ENCODE measurements at regions not wholly inside any gene's neighbourhood (a gene's known extent, or its start where the extent isn't known, plus 50 kb on each side); places are given as distances from the start of the nearest gene placed in this dataset.

DNA sequence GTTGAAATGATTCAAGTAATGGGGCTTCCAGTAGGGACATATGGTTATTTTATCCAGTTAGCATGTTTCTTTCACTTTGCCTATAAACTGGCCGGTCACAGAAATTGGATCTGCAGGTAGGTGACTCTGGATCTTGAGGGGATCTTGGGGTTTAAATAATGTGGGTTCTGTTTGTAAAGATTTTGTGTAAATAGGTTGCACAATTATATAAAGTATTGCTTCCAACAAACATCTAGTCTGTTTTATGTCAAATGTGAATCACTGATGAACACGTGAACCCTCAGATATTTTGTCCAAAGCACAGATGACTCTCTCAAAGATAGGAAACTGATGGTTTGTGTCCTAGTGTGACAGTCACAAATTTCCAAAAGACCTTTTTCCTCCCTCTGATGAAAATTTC is 98.4 kb downstream of the ZIC5 start:
- no peak overlapping the region for H3K4me3 ChIP-seq (ENCODE audit: low read length)
- H3K27me3 ChIP-seq (ENCODE audit: insufficient read depth, low read length) = no peaks in the 10 kb centered on the region
- H3K9me3 ChIP-seq (ENCODE audit: low read depth, low read length) = no peaks in the 10 kb centered on the region
- H3K4me1 ChIP-seq (ENCODE audit: insufficient read depth, low read length) = no peaks in the 10 kb centered on the region

DNA sequence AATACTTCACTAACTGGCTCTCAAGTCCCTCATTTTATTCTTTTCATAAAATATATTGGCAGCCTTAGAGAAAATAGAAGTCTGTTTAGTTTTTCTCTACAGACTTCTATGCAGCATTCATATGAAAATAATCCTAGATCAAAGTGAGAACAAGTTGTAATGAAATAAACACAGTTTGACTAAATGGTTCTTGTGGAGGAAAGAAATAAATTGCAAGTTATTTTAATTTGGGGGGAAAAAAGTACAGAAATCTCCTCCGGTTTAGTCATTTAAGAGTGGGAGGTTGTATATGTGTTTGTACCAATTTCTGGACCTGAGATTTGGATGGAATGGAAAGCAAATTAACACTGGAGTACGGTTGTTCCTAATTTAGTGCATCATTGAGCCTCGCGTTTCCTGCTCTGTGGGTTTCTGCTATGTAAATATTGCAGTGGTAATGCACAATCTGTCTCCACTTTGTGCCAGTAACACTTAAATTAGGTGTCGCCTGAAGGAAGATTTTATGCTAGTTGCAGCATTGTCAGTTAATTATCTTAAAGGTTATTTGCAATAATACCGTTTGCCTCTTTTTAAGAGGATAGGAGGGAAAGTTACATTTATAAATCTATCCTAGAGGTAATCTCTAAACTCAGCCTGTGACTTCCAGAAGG is 100.2 kb downstream of the ZIC5 start:
- Histone ChIP-seq H3K9me3 (ENCODE audit: low read depth, low read length) (no peaks in the 10 kb centered on the region), H3K4me1 (ENCODE audit: insufficient read depth, low read length) (no peaks in the 10 kb centered on the region), H3K4me3 (ENCODE audit: low read length) (no peak overlapping the region), H3K27me3 (ENCODE audit: insufficient read depth, low read length) (no peaks in the 10 kb centered on the region)

DNA sequence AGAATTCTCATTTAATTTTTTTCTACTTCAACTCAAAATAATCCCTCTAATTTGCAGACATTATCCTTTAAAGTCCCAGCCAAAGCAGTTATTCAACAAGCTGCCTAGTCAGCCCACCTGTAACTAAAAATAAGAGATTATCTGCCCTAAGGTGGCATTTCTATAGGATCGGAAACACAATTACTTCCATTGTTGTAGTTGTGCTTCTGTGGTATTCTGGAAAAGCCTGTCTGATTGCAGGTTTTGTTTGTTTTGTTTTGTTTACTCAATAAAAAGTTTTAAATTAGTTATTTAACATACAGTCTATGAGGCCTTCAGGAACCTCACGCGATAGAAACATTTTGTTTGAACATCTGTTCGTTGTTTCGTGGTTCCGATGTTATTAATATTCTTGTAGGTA is 101.0 kb downstream of the ZIC5 start:
- no peaks in the 10 kb centered on the region for H3K9me3 ChIP-seq (ENCODE audit: low read depth, low read length)
- no peaks in the 10 kb centered on the region for H3K27me3 ChIP-seq (ENCODE audit: insufficient read depth, low read length)
- no peak overlapping the region for H3K4me3 ChIP-seq (ENCODE audit: low read length)
- no peaks in the 10 kb centered on the region for H3K4me1 ChIP-seq (ENCODE audit: insufficient read depth, low read length)

DNA sequence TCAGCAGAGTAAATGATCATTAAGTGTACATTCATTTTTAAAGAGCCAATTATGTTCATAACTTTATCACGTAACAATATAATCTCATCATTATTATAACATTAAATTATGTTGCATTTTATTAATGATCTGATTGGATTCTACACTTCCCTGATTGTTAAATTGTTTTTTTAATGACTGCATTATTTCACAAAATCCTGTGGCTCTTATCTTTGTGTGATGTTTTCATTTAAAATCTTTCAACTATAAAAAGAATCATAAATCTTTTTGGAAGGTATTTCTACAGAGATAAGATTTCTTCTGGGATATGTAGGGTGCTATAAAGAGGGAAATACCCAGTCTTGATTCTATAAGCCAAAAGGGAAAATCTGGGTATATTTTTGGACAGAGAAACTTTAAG is 101.7 kb downstream of the ZIC5 start:
- no peaks in the 10 kb centered on the region for H3K27me3 ChIP-seq (ENCODE audit: insufficient read depth, low read length)
- no peaks in the 10 kb centered on the region for H3K4me1 ChIP-seq (ENCODE audit: insufficient read depth, low read length)
- H3K9me3 ChIP-seq (ENCODE audit: low read depth, low read length) = no peaks in the 10 kb centered on the region
- H3K4me3 ChIP-seq (ENCODE audit: low read length) = no peak overlapping the region

DNA sequence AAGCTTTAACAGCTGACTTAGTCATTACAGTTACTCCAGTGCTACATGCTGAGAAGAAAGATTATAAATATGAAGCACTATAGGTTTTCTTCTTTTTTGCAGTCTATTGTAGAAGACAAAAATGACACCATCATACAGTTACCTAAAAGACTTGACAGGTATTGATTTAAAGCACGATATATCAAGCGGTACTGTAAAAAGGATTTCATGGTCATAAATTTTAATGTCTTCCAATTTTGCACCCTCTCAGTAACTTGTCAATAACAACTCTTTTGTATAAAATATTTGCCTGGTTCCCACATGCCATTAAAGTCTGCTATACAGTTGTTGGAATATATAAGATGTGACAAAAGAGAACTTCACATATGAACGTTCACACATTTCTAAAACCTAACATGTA is 102.8 kb downstream of the ZIC5 start:
- no peaks in the 10 kb centered on the region for H3K27me3 ChIP-seq (ENCODE audit: insufficient read depth, low read length)
- no peaks in the 10 kb centered on the region for H3K4me1 ChIP-seq (ENCODE audit: insufficient read depth, low read length)
- no peak overlapping the region for H3K4me3 ChIP-seq (ENCODE audit: low read length)
- H3K9me3 ChIP-seq (ENCODE audit: low read depth, low read length) = no peaks in the 10 kb centered on the region

DNA sequence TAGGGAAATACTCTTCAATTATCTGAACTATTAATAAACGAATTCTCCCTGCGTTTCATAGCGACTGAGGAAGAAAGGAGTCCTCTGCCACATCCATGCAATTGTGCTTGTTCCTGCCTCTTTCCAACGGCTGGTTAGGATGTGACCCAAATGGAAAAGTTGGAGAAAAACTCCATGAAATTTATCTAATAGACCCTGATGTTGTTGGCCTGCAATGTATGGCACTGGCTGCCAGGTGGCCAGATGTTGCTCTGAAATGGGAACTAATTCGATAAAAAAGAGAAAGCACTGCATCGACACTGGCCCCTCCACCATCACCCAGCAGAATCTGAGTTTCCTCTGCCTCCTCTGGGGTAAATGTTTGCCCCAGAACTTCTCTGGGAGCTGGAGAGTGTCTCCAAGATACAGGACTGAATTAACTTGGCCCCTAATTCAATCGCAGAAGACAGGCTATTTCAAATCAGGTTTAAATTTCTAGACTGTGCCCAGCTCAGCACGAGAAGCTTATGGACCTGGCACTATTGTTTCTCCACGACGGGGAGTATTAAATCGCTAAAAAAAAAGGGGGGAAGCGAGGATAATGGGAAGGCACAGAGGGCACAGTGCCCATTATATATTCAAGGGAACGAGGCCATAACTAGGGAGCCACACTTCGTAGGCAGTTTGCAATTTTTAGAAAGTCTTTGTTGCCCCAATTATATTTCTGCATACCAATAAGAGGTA is 103.9 kb downstream of the ZIC5 start:
- Histone ChIP-seq H3K4me3 (ENCODE audit: low read length) (no peak overlapping the region), H3K4me1 (ENCODE audit: insufficient read depth, low read length) (no peaks in the 10 kb centered on the region), H3K9me3 (ENCODE audit: low read depth, low read length) (no peaks in the 10 kb centered on the region), H3K27me3 (ENCODE audit: insufficient read depth, low read length) (no peaks in the 10 kb centered on the region)

DNA sequence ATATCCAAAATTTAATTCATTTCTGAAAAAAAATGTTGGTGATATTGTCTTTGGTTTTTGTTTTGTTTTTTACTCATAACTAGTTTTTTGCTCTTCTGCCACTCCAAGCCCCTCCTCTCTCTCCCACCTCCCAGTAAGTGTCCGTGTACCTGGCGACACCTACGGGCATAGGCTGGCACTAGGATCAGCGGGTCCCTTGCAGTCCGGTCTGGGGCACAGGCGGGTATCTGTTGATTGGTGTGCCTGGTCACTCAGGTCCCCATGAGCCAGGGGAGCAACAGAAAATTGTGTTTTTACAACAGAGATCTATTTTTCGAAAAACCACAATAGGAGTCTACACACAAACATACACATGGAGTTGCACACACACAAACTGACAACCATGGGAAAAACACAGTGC is 104.8 kb downstream of the ZIC5 start:
- no peaks in the 10 kb centered on the region for H3K27me3 ChIP-seq (ENCODE audit: insufficient read depth, low read length)
- no peaks in the 10 kb centered on the region for H3K9me3 ChIP-seq (ENCODE audit: low read depth, low read length)
- H3K4me1 ChIP-seq (ENCODE audit: insufficient read depth, low read length) = no peaks in the 10 kb centered on the region
- no peak overlapping the region for H3K4me3 ChIP-seq (ENCODE audit: low read length)

DNA sequence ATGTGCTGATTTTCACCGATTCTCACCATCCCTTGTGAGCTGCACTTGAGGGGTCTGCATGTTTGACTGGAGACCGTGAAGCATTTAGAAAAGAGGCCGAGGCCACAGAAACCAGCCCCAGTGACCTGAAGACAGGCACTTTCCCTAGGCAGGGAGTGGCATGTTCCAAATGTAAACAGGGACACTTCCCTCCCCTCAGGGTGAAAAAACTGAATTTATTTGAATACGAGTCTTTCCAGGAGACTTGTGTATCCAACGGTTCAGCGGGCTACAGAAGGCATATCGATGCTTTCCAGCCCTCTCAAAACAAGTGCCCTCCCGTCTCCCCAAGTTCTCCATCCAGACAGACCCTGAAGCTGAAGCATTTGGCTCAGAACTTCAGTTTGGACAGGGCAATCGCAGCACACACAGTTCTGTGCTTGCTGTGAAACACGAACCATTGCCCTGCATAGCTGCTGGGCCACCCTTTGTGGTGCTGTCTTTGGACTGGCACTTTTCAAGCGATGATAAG is 106.1 kb downstream of the ZIC5 start:
- no peaks in the 10 kb centered on the region for H3K4me1 ChIP-seq (ENCODE audit: insufficient read depth, low read length)
- H3K4me3 ChIP-seq (ENCODE audit: low read length) = no peak overlapping the region
- no peaks in the 10 kb centered on the region for H3K9me3 ChIP-seq (ENCODE audit: low read depth, low read length)
- no peaks in the 10 kb centered on the region for H3K27me3 ChIP-seq (ENCODE audit: insufficient read depth, low read length)

DNA sequence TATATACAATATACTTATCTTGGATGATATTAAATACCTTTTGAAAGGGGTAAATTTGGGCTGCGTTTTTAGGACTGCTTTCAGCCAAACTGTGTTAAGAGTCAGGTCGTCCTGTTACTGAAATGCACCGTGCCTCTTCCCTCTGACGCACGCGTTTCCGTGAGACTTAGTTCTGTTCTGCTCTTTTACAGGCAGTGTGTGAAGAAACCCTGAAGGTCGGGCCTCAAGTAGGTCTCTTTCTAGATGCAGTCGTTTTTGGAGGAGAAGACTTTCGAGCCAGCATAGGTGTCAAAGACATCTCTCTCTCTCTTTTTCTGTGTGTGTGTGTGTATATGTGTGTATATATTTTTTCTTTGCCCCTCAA is 107.0 kb downstream of the ZIC5 start:
- H3K4me1 ChIP-seq (ENCODE audit: insufficient read depth, low read length) = no peaks in the 10 kb centered on the region
- H3K27me3 ChIP-seq (ENCODE audit: insufficient read depth, low read length) = no peaks in the 10 kb centered on the region
- H3K4me3 ChIP-seq (ENCODE audit: low read length) = no peak overlapping the region
- no peaks in the 10 kb centered on the region for H3K9me3 ChIP-seq (ENCODE audit: low read depth, low read length)

DNA sequence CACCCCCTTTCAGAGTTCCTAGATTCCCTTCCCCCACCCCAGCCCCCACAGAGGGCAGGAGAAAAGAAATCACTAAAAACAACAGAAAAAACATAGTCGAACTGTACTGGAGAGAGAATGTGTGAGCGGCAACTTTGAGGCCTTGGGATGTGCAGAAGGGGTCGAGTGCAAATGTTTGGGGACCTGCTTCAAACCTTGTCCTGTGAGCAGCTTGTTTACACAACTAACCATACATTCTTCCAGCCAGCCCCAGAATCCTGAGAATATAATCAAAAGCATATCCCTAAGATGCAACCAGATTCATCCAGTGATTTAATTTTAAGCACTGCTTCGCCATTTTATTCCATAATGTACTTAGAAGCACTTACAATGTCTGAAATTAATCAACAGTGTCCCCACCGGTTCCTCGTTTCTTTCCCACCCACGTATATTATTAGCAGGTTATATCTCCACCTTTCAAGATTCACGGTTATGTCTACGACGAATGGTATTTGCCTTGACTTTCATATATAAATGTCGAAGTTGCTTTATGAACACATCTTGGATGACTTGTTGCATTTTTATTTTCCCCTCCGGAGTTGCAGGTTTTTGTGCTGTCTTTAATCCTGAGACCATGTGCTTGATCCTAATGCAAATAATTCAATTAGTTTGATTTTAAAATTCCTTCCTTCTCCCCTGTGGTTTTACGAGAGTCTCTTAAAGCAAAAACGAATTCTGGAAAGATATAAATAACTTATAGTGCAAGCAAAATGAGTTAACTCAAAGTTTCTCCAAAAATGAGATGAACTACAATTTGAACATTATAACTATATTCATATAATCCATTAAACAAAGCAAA is 107.6 kb downstream of the ZIC5 start:
- peaks cover 5% of the 10 kb centered on the region for H3K4me1 ChIP-seq (ENCODE audit: insufficient read depth, low read length)
- no peaks in the 10 kb centered on the region for H3K27me3 ChIP-seq (ENCODE audit: insufficient read depth, low read length)
- no peak overlapping the region for H3K4me3 ChIP-seq (ENCODE audit: low read length)
- no peaks in the 10 kb centered on the region for H3K9me3 ChIP-seq (ENCODE audit: low read depth, low read length)

DNA sequence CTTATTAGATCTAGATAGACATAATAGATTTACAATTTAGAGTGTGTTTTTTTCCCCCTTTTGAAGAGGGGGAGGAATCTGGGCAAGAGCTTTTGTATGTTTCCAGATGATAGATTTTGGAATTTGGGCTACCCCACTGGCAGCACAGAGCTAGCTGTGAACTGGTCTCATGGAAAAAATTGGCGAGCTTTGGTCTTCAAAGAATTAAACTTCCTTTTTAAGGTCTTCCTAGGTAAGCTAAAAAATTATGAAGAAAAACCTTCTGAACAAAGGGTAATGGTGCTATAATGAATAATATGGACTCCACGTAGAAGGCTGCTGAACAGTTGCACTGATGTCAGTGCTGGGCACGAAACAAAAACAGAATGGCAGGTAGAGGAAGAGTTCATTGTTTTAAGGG is 109.3 kb downstream of the ZIC5 start:
- no peaks in the 10 kb centered on the region for H3K9me3 ChIP-seq (ENCODE audit: low read depth, low read length)
- H3K4me3 ChIP-seq (ENCODE audit: low read length) = no peak overlapping the region

DNA sequence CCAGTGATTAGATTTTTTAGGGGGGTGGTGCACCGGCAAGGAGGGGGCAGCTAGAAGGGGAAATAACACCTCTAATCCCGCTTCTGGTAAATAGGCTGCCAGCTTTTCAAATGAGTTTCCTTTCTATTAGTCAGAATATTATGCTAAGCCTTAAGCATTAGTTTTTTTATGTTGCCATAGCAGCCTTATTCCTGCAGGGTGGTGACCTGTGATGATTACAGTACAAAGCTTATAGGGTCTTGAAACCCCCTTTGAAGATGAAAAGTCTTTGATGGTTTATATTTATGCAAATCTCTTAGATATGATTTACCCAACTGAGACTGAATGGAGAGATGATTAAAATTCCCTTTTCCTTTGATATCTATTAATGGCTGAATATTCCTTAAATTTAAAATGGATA is 109.8 kb downstream of the ZIC5 start:
- H3K9me3 ChIP-seq (ENCODE audit: low read depth, low read length) = no peaks in the 10 kb centered on the region
- H3K27me3 ChIP-seq (ENCODE audit: insufficient read depth, low read length) = no peaks in the 10 kb centered on the region
- H3K4me3 ChIP-seq (ENCODE audit: low read length) = no peak overlapping the region
- H3K4me1 ChIP-seq (ENCODE audit: insufficient read depth, low read length) = peaks cover 5% of the 10 kb centered on the region

More for the DNA sequence above, 109.3 kb downstream of the ZIC5 start:
- Histone ChIP-seq H3K27me3 (ENCODE audit: insufficient read depth, low read length) (no peaks in the 10 kb centered on the region), H3K4me1 (ENCODE audit: insufficient read depth, low read length) (peaks cover 5% of the 10 kb centered on the region)

DNA sequence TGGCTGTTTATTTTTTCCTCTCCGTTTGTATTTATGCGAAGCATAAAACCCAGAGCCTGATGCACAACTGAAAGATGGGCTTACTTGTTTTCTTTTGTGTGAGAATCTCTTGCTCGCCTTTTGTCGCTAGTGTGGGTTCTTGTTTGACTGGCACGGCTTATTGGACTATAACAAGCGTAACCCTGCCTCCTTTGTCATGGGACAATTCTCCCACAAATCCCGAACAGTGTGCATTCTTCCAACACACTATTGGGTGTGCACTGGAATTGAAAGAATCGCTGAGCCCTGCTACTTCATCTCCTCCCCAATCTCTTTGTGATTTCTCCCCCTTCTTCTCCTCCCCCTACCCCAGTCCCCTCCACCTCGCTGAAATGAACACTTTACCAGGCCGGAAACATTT is 110.8 kb downstream of the ZIC5 start:
- Histone ChIP-seq H3K9me3 (ENCODE audit: low read depth, low read length) (no peaks in the 10 kb centered on the region), H3K27me3 (ENCODE audit: insufficient read depth, low read length) (no peaks in the 10 kb centered on the region), H3K4me3 (ENCODE audit: low read length) (no peak overlapping the region), H3K4me1 (ENCODE audit: insufficient read depth, low read length) (peaks cover 5% of the 10 kb centered on the region)

DNA sequence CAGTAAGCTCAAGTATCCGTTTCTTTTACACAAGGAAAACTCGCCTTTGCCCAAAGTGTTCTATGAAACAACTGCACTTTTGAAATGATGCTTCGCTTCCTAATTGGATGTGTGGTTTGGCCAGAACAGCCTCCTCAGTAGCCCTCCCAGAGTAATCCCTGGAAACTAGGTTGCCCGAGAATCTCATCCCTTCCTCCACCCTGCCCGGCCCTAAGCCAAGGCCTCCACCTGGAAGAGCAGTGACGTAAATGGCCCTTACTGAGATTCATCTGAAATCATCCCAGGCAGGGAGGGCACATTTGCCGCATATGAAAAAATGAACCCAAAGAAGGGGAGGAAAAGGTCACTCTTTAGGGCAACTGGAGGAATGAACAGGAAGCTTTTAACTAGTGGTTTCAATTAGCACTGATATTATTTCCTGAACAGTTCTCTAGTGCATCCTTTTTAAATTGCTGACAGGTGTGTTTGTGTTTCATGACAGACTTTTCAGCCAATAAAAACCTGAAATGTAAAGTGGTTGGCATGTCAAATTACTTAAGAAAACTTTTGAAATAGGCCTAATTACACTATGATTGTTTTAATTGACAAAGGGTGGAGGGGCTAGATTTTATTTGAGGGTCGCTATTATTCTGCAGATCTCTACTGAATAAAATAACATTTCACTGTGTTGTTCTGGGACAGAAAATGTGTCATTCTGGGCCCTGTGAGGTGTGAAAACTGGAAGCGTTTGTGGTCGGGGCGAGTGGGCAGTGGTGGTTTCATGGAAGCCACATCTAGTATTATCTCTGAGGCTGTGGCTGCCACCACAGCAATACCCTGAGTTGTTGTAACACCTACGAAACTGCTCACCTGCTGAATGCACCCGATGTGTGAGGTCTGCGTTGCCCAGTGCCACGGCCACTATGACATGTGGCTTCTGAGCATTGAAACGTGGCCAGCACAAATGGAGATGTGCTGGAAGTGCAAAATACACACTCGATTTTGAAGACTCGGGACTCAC is 112.1 kb downstream of the ZIC5 start:
- Histone ChIP-seq H3K27me3 (ENCODE audit: insufficient read depth, low read length) (no peaks in the 10 kb centered on the region), H3K9me3 (ENCODE audit: low read depth, low read length) (no peaks in the 10 kb centered on the region), H3K4me3 (ENCODE audit: low read length) (no peak overlapping the region), H3K4me1 (ENCODE audit: insufficient read depth, low read length) (peaks cover 5% of the 10 kb centered on the region)
